ENCODE measurements at regions not wholly inside any gene's neighbourhood (a gene's known extent, or its start where the extent isn't known, plus 50 kb on each side); places are given as distances from the start of the nearest gene placed in this dataset.

- Histone ChIP-seq H3K4me3 (ENCODE audit: low read length) (no peak overlapping the region), H3K36me3 (ENCODE audit: low read depth, low read length) (no peaks in the 10 kb centered on the region), H3K27ac (ENCODE audit: low read length) (no peak overlapping the region), H3K9ac (ENCODE audit: low read length) (no peak overlapping the region), H3K4me1 (ENCODE audit: insufficient read depth, low read length) (no peaks in the 10 kb centered on the region), H3K27me3 (ENCODE audit: low read length) (0 out of 2 replicates have a peak, but pooled peaks cover 4% of the 10 kb centered on the region), H4K20me1 (ENCODE audit: low read length) (no peaks in the 10 kb centered on the region), H3K9me2 (replicated peaks; ENCODE audit: low read length) (no peaks in the 10 kb centered on the region), H3K9me3 (ENCODE audit: low read length) (no peaks in the 10 kb centered on the region), H3K4me2 (ENCODE audit: low read length) (no peak overlapping the region), H2AFZ (ENCODE audit: low read length) (no peak overlapping the region), H3K79me2 (ENCODE audit: low read length) (no peaks in the 10 kb centered on the region), H3F3A (ENCODE audit: low read length, unreplicated experiment) (no peaks in the 10 kb centered on the region)
- BruUV-seq (replicated peaks) = no TSS peak
- TF ChIP-seq EZH2 (IDR thresholded peaks at IDR 0.05; ENCODE audit: low read length, unreplicated experiment) (no peak), EZH2phosphoT487 (IDR thresholded peaks at IDR 0.05; ENCODE audit: borderline replicate concordance, low read length) (no peak)
- TF ChIP-seq, protein P1, sequence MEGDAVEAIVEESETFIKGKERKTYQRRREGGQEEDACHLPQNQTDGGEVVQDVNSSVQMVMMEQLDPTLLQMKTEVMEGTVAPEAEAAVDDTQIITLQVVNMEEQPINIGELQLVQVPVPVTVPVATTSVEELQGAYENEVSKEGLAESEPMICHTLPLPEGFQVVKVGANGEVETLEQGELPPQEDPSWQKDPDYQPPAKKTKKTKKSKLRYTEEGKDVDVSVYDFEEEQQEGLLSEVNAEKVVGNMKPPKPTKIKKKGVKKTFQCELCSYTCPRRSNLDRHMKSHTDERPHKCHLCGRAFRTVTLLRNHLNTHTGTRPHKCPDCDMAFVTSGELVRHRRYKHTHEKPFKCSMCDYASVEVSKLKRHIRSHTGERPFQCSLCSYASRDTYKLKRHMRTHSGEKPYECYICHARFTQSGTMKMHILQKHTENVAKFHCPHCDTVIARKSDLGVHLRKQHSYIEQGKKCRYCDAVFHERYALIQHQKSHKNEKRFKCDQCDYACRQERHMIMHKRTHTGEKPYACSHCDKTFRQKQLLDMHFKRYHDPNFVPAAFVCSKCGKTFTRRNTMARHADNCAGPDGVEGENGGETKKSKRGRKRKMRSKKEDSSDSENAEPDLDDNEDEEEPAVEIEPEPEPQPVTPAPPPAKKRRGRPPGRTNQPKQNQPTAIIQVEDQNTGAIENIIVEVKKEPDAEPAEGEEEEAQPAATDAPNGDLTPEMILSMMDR (conservative IDR thresholded peaks at IDR 0.05; ENCODE audit: low read depth, low read length) = no peak
- POLR2A ChIA-PET (ENCODE audit: unreplicated experiment) = no interaction called here
- intact Hi-C loops (cut with micrococcal nuclease) = no loop called here
- CTCF ChIA-PET = no interaction called here
- no peak for ATAC-seq
- no peak for DNase-seq
Measured at GRCh38 chr2:57330447-57330846, 716.2 kb upstream of the VRK2 start.

GRCh38 chr2:57333221-57333620, 713.4 kb upstream of the VRK2 start:
- H2AFZ ChIP-seq (ENCODE audit: low read length) = no peak overlapping the region
- POLR2A ChIA-PET (ENCODE audit: unreplicated experiment) = no interaction called here
- no peaks in the 10 kb centered on the region for H4K20me1 ChIP-seq (ENCODE audit: low read length)
- H3K4me3 ChIP-seq (ENCODE audit: low read length) = no peak overlapping the region
- BruUV-seq (replicated peaks) = no TSS peak
- no peak overlapping the region for H3K4me2 ChIP-seq (ENCODE audit: low read length)
- no peaks in the 10 kb centered on the region for H3K4me1 ChIP-seq (ENCODE audit: insufficient read depth, low read length)
- no peaks in the 10 kb centered on the region for H3K36me3 ChIP-seq (ENCODE audit: low read depth, low read length)
- ATAC-seq = no peak
- H3K79me2 ChIP-seq (ENCODE audit: low read length) = no peaks in the 10 kb centered on the region
- H3K9me2 ChIP-seq (replicated peaks; ENCODE audit: low read length) = no peaks in the 10 kb centered on the region
- intact Hi-C loops (cut with micrococcal nuclease) = no loop called here
- H3K9ac ChIP-seq (ENCODE audit: low read length) = no peak overlapping the region
- H3F3A ChIP-seq (ENCODE audit: low read length, unreplicated experiment) = no peaks in the 10 kb centered on the region
- CTCF ChIA-PET = no interaction called here
- H3K27me3 ChIP-seq (ENCODE audit: low read length) = peaks cover 20% of the 10 kb centered on the region
- no peak overlapping the region for H3K27ac ChIP-seq (ENCODE audit: low read length)
- H3K9me3 ChIP-seq (ENCODE audit: low read length) = no peaks in the 10 kb centered on the region
- no peak for TF ChIP-seq EZH2 (IDR thresholded peaks at IDR 0.05; ENCODE audit: low read length, unreplicated experiment)
- TF ChIP-seq EZH2phosphoT487 (IDR thresholded peaks at IDR 0.05; ENCODE audit: borderline replicate concordance, low read length) = no peak
- TF ChIP-seq, protein P1 (conservative IDR thresholded peaks at IDR 0.05; ENCODE audit: low read depth, low read length) = no peak
- DNase-seq = no peak

DNA sequence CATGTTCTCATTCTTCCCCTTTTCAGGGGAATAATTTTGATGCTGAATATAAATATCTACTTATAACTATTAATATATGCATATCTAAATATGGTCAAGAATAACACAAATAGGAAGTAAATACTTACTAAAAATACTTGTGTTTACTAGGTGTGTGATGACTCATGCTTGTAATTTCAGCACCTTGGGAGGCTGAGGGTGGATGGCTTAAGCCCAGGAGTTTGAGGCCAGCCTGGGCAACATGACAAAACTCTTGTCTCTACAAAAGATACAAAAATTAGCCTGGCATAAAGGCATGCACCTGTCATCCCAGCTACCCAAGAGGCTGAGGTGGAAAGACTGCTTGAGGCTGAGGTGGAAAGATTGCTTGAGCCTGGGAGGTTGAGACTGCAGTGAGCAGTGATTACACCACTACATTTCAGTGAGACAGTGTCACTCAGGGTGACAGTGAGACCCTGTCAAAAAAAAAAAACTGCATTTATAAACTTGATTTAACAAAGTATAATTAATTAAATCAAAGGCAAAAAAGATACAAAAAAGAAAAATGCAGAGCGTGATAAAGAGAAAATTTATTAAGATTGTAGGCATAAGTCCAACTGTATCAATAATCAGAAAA, 703.1 kb upstream of the VRK2 start:
- intact Hi-C loops (cut with micrococcal nuclease) = no loop called here
- Histone ChIP-seq H3K9me2 (replicated peaks; ENCODE audit: low read length) (no peaks in the 10 kb centered on the region), H3K27ac (ENCODE audit: low read length) (no peak overlapping the region), H3K9ac (ENCODE audit: low read length) (no peak overlapping the region), H3K27me3 (ENCODE audit: low read length) (peaks cover 19% of the 10 kb centered on the region), H3K4me2 (ENCODE audit: low read length) (no peak overlapping the region), H3K79me2 (ENCODE audit: low read length) (no peaks in the 10 kb centered on the region), H3F3A (ENCODE audit: low read length, unreplicated experiment) (no peaks in the 10 kb centered on the region), H3K4me1 (ENCODE audit: insufficient read depth, low read length) (no peaks in the 10 kb centered on the region), H3K9me3 (ENCODE audit: low read length) (no peaks in the 10 kb centered on the region), H2AFZ (ENCODE audit: low read length) (no peak overlapping the region), H3K36me3 (ENCODE audit: low read depth, low read length) (no peaks in the 10 kb centered on the region), H4K20me1 (ENCODE audit: low read length) (no peaks in the 10 kb centered on the region), H3K4me3 (ENCODE audit: low read length) (no peak overlapping the region)
- TF ChIP-seq EZH2phosphoT487 (IDR thresholded peaks at IDR 0.05; ENCODE audit: borderline replicate concordance, low read length) (no peak), EZH2 (IDR thresholded peaks at IDR 0.05; ENCODE audit: low read length, unreplicated experiment) (no peak)
- TF ChIP-seq, protein P1 (conservative IDR thresholded peaks at IDR 0.05; ENCODE audit: low read depth, low read length) = no peak
- ChIA-PET CTCF (no interaction called here), POLR2A (ENCODE audit: unreplicated experiment) (no interaction called here)
- BruUV-seq (replicated peaks) = no TSS peak
- ATAC-seq (no peak), DNase-seq (no peak)
